GM21515 (cell line): ENCODE measurements at regions not wholly inside any gene's neighbourhood (a gene's known extent, or its start where the extent isn't known, plus 50 kb on each side); places are given as distances from the start of the nearest gene placed in this dataset.
"Not testable (repeated sequence)": the region's sequence is repeated elsewhere in the genome, so short reads cannot be mapped to it uniquely, and the experiment has no call there.

ENCODE experiments used
- ATAC-seq: cut with Tn5 transposase; IDR thresholded peaks from one replicate; pipeline ENCODE4 v1.9.1; 2021; ENCODE audit not compliant: unreplicated experiment

DNA sequence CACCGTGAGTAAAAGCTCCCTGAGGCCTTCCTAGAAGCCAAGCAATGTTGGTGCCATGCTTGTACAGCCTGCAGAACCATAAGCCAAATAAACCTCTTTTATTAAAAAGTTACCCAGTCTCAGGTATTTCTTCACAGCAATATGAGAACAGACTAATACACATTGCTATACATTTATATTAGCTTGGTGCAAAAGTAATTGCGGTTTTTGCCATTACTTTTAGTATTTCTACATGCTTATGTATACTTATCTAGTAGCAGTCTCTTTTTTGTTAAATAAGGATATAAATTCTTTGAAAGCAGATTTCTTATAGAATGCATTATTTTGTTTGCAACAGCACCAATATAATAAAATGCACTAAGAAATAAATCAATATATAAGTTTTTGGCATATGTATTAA is 619.6 kb downstream of the FSCB start:
- ATAC-seq, result no peak

DNA sequence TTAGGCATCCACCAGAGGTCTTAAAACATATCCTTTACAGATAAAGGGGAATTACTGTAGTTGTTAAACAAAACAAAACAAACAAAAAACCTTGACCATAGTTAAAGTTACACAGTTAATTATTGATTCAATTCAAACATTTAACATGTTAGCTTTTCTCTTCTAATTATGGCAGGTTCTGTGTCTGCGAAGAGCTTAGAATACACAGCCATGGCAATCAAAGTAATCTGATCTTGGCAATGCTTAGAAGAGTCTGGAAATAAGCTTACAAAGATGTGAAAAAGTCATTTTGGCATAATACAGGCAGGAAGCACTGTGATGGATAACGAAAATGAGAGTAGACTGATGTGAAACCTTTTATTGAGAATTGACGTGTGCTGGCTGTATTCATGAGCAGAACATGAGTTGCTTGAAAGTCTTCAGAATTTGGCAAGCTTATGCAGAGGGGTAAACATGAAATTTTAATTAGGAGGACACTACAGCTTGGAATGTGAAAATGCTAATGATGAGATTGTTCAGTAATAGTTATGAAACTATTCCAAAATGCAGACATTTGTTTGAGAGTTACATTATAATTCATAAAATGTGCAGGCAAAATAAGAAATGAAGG is 629.6 kb downstream of the FSCB start:
- ATAC-seq, result no peak

- ATAC-seq, result no peak
Measured at GRCh38 chr14:43872752-43873655, 634.1 kb downstream of the FSCB start.

- no peak for ATAC-seq
Measured at GRCh38 chr14:43872222-43872621, 634.9 kb downstream of the FSCB start.

GRCh38 chr14:43858981-43859380 is 648.1 kb downstream of the FSCB start:
- ATAC-seq, result no peak

GRCh38 chr14:43855556-43855955 is 651.5 kb downstream of the FSCB start:
- no peak for ATAC-seq

DNA sequence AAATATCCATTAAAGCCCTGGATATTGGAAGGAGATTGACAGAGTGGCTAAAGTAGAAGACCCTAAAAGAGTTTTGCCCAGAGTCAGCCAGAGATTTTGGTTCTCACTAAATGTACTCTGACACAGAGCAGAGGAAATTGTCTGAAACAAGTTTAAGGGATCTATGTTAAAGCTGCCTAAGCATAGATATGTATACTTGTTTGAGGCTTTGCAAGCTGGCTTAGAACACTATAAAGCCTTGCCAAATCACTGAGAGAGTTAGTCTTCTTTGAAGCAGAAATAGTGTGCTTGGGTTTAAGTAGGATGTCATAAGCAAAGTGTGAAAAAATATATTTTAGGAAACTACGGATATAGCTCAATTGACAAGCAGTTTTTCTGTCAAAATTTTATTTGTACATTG is 653.5 kb downstream of the FSCB start:
- ATAC-seq, result no peak

- no peak for ATAC-seq
Measured at GRCh38 chr14:43803076-43803689, 703.9 kb downstream of the FSCB start.

GRCh38 chr14:43795600-43796228 is 711.4 kb downstream of the FSCB start:
- no peak for ATAC-seq

DNA sequence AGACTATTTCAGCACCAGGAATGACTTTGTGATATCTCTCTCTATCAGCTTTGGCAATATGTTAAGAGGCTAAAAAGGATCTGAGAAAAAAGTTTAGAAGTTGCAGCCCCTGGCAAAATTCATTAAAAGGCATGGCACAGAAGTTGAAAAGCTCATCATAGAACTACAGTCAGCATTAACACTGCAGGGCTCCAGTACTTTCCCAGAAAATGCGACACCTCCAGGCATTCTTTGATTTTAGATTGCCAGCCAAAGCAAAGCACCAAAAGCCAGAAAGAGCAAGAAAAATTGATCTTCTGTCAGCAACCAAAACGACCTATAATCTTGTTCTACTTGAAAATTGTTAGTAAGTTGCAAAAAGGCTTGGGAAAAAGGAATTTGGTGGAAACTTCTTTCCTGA is 713.5 kb downstream of the FSCB start:
- ATAC-seq, result no peak

GRCh38 chr14:43792980-43793379 is 714.1 kb downstream of the FSCB start:
- no peak for ATAC-seq

- no peak for ATAC-seq
Measured at GRCh38 chr14:43790681-43791080, 716.4 kb downstream of the FSCB start.

GRCh38 chr14:43789458-43789857 is 717.6 kb downstream of the FSCB start:
- no peak for ATAC-seq

GRCh38 chr14:43786066-43786762 is 720.9 kb downstream of the FSCB start:
- ATAC-seq, result no peak

DNA sequence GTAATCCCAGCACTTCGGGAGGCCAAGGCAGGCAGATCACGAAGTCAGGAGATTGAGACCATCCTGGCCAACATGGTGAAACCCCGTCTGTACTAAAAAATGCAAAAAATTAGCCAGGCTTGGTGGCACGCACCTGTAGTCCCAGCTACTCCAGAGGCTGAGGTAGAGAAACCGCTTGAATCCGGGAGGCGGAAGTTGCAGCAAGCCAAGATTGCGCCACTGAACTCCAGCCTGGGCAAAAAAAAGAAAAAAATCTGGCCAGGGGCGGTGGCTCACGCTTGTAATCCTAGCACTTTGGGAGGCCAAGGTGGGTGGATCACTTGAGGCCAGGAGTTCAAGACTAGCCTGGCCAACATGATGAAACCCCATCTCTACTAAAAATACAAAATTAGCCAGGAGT is 722.7 kb downstream of the FSCB start:
- not testable (repeated sequence) for ATAC-seq

GRCh38 chr14:43778937-43779639 is 728.0 kb downstream of the FSCB start:
- ATAC-seq, result no peak

DNA sequence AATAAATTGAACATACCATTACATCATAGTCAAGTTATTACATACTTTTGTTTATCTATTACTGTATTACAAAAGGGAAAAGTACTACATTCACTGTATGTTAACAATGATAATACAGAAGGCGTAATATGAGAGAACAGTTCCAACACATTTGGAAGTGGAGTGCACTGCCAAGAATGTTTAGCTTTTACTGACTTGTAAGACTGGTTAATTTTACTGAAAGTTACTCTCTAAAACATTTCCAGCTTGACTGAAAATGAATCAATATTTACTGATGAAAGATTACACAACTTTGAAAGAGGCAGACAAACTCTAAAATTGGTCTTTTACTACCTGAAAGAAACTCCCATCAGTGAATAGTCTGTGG is 728.5 kb downstream of the FSCB start:
- no peak for ATAC-seq

- ATAC-seq, result no peak
Measured at GRCh38 chr14:43765474-43765873, 741.6 kb downstream of the FSCB start.

DNA sequence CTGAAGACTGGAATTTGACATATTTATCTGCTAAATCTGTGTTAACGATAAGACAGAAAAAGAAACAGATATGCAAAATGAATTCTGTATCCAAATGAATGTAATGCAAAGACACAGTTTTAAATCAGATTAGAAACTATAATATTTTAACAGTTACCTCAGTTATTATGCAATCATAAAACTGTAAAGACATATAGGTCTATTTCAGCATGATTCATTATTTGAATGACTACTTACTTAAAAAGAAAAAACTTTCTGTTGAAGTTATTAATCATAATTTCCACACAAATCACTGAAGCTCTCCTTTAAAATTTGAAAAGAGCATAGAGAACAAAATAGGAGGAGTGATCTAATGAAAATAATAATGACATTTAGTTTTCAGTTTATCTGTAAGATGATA is 742.6 kb downstream of the FSCB start:
- ATAC-seq, result no peak

- no peak for ATAC-seq
Measured at GRCh38 chr14:43755707-43756106, 751.4 kb downstream of the FSCB start.
